ENCODE measurements at regions not wholly inside any gene's neighbourhood (a gene's known extent, or its start where the extent isn't known, plus 50 kb on each side); places are given as distances from the start of the nearest gene placed in this dataset.

DNA sequence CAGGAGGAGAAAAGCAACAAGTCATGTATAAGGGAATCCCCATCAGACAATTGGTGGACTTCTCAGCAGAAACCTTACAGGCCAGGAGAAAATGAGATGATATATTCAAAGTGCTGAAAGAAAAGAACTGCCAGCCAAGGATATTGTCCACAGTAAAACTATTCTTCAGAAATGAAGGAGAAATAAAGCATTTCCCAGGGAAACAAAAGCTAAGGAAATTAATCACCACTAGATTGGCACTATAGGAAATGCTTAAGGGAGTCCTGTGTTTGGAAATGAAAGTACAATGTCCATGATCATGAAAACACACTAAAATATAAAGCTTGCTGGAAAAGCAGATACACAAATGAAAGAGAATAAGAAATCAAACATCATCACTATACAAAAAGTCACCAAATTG, 282.0 kb downstream of the BLID start:
- in situ Hi-C loops (cut with MboI; ENCODE audit: low sequenced_read_pairs) = no loop called here
- H3K27me3 ChIP-seq (ENCODE audit: low read depth) = 0 out of 2 replicates have a peak, but pooled peaks cover 2% of the 10 kb centered on the region
- no peak overlapping the region for H3K4me3 ChIP-seq
- DNase-seq (ENCODE audit: low spot score in 2 of 2) = no peak
- no peaks in the 10 kb centered on the region for H3K36me3 ChIP-seq (replicated peaks)
- H3K4me1 ChIP-seq = no peaks in the 10 kb centered on the region
- no peaks in the 10 kb centered on the region for H3K9me3 ChIP-seq

DNA sequence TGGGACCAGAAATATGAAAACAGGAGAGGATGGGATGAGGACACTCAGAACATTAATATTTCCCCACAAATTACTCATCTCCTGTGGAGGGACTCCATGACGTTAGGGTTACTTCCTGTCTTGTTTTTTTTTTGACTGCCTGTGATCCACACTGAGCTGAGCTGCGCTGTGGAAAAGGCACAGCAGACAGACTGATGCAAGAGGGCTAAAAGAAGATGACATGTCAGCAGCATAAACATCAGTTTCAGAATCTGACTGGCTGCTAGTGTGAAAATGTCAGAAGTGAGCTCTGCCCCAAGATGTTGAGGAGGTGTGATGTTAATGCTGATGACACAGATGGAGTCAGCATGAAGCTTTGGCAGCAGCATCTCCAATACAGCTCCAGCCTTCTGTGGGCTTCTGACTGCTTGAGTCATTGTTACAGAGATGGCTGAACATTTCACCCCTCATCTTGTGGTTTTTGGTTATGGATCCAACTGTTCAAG, 286.8 kb downstream of the BLID start:
- in situ Hi-C loops (cut with MboI; ENCODE audit: low sequenced_read_pairs) = no loop called here
- DNase-seq (ENCODE audit: low spot score in 2 of 2) = no peak
- H3K4me1 ChIP-seq = no peaks in the 10 kb centered on the region

DNA sequence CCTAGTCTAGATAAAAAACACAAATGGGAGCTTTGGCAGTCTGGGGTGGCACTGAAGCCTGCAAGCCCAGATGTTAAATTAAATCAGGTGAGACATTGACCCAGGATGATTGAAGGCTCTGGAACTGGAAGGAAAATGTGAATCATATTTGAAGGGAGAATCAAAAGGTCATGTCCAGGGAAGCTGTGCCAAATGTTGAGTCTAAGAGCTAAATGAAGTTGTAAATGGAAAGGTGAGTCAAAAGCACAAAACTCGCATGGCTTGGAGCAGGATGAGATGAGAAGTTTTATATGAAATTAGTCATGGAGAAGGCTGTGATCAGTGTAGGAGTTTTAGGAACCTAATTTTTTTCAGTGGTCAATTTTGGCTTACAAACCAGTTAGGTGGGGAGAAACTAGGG, 301.1 kb downstream of the BLID start:
- Histone ChIP-seq H3K4me3 (no peak overlapping the region), H3K27me3 (ENCODE audit: low read depth) (no peaks in the 10 kb centered on the region), H3K36me3 (replicated peaks) (no peaks in the 10 kb centered on the region), H3K4me1 (no peaks in the 10 kb centered on the region), H3K9me3 (no peaks in the 10 kb centered on the region)
- DNase-seq (ENCODE audit: low spot score in 2 of 2) = no peak
- in situ Hi-C loops (cut with MboI; ENCODE audit: low sequenced_read_pairs) = no loop called here

More for the DNA sequence above, 286.8 kb downstream of the BLID start:
- Histone ChIP-seq H3K27me3 (ENCODE audit: low read depth) (0 out of 2 replicates have a peak, but pooled peaks cover 2% of the 10 kb centered on the region), H3K4me3 (no peak overlapping the region), H3K9me3 (no peaks in the 10 kb centered on the region), H3K36me3 (replicated peaks) (no peaks in the 10 kb centered on the region)

DNA sequence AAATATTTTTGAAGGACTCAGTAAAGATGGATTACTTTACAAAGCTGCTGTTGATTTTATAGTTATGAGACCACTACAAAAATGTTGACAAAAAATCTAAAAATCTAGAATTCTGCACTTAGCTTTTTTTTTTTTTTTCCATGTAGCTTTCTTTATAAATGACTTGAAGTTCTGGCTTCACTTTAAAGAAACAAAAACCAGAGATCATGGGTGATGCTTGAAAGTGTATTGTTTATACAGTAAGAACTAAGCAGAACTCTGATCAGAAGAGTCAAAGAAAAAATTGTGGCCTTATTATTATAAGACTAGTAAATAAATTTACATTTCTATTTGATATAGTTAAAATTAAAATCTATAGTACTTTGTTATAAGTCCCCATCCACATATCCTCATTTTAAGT, 301.7 kb downstream of the BLID start:
- Histone ChIP-seq H3K36me3 (replicated peaks) (no peaks in the 10 kb centered on the region), H3K9me3 (no peaks in the 10 kb centered on the region), H3K4me1 (no peaks in the 10 kb centered on the region), H3K27me3 (ENCODE audit: low read depth) (no peaks in the 10 kb centered on the region), H3K4me3 (no peak overlapping the region)
- no peak for DNase-seq (ENCODE audit: low spot score in 2 of 2)
- in situ Hi-C loops (cut with MboI; ENCODE audit: low sequenced_read_pairs) = no loop called here

DNA sequence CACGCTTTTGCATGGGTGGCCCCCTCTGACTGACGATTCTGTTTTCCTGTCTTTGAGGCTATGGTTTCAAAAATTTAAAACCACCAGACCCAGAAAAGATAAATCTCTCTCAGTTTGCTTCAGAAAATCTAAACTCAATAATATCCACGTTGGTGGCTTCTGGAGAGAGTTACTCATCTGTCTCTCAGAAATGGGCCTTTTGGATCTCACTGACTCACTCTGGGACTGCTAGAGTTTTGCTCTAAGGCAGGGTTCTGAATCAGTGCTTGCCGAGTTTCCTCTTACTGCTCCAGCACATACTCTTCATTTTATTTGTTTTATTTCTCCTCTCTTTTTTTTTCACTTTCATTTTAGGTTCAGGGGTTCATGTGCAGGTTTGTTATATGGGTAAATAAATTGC, 305.7 kb downstream of the BLID start:
- in situ Hi-C loops (cut with MboI; ENCODE audit: low sequenced_read_pairs) = no loop called here
- DNase-seq (ENCODE audit: low spot score in 2 of 2) = no peak

DNA sequence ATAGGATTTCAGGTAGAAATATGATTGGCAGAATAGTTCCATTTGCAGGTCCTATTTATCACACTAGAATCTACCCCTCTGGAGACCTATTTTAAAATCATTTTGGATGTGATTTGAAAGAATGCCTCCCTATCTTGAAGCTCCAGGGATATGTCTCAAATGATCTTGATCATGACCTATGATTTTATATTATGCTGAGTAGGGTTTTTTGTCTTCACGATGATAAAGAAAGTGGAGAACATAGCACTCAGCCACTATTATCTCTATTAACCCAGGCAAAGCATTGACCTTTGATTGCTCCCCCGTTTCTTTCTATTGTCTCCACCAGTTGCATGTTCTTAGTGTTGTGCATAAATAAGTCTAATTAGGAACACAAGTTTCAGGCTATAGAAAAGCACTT, 307.9 kb downstream of the BLID start:
- Histone ChIP-seq H3K4me1 (no peaks in the 10 kb centered on the region), H3K9me3 (no peaks in the 10 kb centered on the region), H3K27me3 (ENCODE audit: low read depth) (no peaks in the 10 kb centered on the region), H3K36me3 (replicated peaks) (no peaks in the 10 kb centered on the region), H3K4me3 (no peak overlapping the region)
- DNase-seq (ENCODE audit: low spot score in 2 of 2) = no peak
- in situ Hi-C loops (cut with MboI; ENCODE audit: low sequenced_read_pairs) = no loop called here

More for the DNA sequence above, 305.7 kb downstream of the BLID start:
- Histone ChIP-seq H3K9me3 (no peaks in the 10 kb centered on the region), H3K27me3 (ENCODE audit: low read depth) (no peaks in the 10 kb centered on the region), H3K4me3 (no peak overlapping the region), H3K4me1 (no peaks in the 10 kb centered on the region), H3K36me3 (replicated peaks) (no peaks in the 10 kb centered on the region)

DNA sequence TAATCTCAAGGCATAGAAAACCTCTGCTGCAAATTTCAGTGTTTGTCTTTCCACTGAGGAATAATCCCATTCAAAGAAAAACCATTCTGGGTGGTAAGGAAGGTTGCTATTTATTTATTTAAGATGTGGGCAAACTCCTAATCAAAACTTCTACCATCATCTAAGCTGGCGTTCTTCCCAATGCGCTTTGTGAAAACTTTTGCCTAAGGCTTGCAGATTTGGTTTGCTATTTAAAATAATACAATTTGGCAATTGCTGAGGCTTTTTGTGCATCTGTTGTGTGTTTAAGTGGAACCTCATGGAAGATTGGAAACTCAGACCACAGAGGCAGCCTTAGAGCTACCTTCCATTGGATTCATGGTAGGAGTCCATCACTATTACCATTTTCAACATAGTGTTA, 309.0 kb downstream of the BLID start:
- H3K4me3 ChIP-seq = no peak overlapping the region
- no peak for DNase-seq (ENCODE audit: low spot score in 2 of 2)
- in situ Hi-C loops (cut with MboI; ENCODE audit: low sequenced_read_pairs) = no loop called here
- H3K36me3 ChIP-seq (replicated peaks) = no peaks in the 10 kb centered on the region
- no peaks in the 10 kb centered on the region for H3K9me3 ChIP-seq
- H3K4me1 ChIP-seq = peaks cover 3% of the 10 kb centered on the region; the same call in 1 of the 2 replicates
- no peaks in the 10 kb centered on the region for H3K27me3 ChIP-seq (ENCODE audit: low read depth)

DNA sequence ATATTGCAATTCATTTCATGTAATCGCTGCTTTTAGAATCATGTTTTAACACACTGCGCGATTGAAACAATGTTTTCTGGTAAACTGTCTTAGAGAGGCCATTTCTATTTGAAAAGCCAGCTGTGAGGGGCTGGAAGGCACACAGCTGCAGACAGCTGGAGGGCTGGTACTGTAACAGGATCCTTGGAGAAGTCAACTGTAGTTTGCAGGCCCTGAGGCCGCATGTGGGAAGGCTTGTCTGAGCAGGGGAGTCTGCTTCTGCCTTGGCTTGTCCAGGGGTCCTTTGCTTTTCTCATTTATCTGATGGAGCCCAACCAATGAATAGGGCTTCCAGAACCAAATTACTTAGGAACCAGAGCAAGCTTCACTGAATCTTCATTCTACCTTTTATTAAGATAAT, 313.5 kb downstream of the BLID start:
- DNase-seq (ENCODE audit: low spot score in 2 of 2) = no peak
- Histone ChIP-seq H3K27me3 (ENCODE audit: low read depth) (no peaks in the 10 kb centered on the region), H3K9me3 (no peaks in the 10 kb centered on the region), H3K36me3 (replicated peaks) (no peaks in the 10 kb centered on the region), H3K4me1 (peaks cover 6% of the 10 kb centered on the region), H3K4me3 (no peak overlapping the region)
- in situ Hi-C loops (cut with MboI; ENCODE audit: low sequenced_read_pairs) = no loop called here

DNA sequence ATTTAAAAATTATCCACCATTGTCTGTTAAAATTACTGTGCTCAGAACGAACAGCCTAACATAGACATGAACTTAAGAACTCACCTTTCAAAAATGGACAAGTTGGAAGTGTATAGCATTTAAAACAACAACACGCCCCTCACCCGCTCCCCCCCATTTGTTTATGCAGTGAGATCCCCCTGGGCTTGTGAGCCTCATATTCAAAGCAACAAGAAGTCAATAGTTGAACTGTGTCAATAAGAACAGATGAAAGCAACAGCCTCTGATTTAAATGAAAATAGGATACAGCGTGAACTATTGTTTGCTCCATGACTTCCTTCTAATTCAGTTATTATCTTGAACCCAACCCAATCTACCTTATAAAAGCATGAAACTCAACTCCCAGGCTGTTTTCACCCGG, 314.2 kb downstream of the BLID start:
- peak; percentile 10 to 56 for DNase-seq (ENCODE audit: low spot score in 2 of 2)
- Histone ChIP-seq H3K27me3 (ENCODE audit: low read depth) (no peaks in the 10 kb centered on the region), H3K9me3 (no peaks in the 10 kb centered on the region), H3K4me1 (peaks cover 6% of the 10 kb centered on the region), H3K36me3 (replicated peaks) (no peaks in the 10 kb centered on the region), H3K4me3 (no peak overlapping the region)
- in situ Hi-C loops (cut with MboI; ENCODE audit: low sequenced_read_pairs) = no loop called here

DNA sequence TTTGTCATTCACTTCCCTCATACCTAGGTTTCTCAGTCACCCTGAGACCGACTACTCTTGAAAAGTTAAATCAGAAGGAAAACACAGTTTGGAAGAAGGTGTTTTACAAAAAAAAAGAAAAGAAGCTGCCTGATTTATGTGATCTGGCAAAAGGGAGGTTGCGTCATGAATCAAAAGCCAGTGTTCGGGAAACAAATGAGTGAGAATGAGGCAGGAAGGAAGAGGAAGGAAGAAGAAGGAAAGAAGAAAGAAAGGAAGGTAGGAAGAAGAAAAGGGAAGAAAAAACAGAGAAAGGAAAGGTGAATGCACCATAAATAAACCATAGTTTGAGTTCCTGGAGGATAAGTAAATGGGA, 314.6 kb downstream of the BLID start:
- in situ Hi-C loops (cut with MboI; ENCODE audit: low sequenced_read_pairs) = no loop called here
- H3K4me1 ChIP-seq = peaks cover 6% of the 10 kb centered on the region
- DNase-seq (ENCODE audit: low spot score in 2 of 2) = no peak
- H3K27me3 ChIP-seq (ENCODE audit: low read depth) = no peaks in the 10 kb centered on the region
- no peaks in the 10 kb centered on the region for H3K36me3 ChIP-seq (replicated peaks)
- H3K9me3 ChIP-seq = no peaks in the 10 kb centered on the region
- H3K4me3 ChIP-seq = no peak overlapping the region

DNA sequence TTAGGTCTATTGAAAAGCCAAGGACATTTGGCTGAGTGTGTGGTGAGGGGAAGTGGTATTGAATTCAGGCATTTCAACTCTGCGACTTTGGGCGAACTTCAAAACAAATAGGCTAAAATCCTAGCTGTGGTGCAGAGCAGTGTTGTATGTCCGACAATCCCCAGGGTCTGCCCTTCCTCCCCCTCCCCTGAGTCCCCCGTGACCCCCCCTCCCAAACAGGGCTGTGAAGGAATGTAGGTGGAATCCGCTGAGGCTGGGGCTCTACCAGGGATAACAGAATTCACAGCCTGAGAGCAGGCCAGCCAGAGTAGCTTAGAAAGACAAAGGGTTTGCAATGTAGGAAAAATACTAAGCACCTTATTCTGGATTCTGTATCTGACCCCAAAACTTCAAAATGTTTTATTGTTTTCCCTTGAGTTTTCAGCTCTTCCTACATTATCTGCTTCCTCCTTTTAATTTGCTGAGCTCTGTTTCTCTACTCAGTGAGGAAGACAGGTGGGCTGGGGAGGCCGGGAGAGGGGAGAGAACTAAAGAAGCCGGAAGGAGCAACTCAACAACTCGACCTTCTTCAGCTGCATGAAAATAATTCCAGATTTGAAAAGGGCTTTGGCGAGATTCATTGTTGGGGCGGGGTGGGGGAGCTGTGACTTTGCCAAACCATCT, 315.2 kb downstream of the BLID start:
- Histone ChIP-seq H3K4me3 (no peak overlapping the region), H3K36me3 (replicated peaks) (no peaks in the 10 kb centered on the region), H3K9me3 (no peaks in the 10 kb centered on the region), H3K27me3 (ENCODE audit: low read depth) (no peaks in the 10 kb centered on the region), H3K4me1 (peaks cover 6% of the 10 kb centered on the region)
- DNase-seq (ENCODE audit: low spot score in 2 of 2) = no peak
- in situ Hi-C loops (cut with MboI; ENCODE audit: low sequenced_read_pairs) = no loop called here

DNA sequence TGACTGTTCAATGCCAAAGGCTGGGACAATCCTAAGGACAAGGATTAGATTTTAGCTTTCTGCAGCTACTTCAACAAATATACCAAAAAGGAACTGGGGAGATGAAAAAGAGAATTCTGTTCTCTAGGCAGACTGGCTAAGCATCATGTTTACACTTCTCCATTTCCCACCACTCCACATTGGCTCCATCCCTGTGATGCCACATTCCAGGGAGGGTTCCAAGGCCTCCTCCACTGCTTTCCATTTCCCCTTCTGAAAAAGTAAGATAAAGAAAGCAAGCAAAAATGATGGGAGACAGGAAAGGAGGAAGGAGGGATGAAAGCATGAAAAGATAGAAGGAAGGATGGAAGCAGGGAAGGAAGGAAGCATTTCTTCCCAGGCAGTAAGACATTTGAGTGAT, 315.8 kb downstream of the BLID start:
- Histone ChIP-seq H3K27me3 (ENCODE audit: low read depth) (no peaks in the 10 kb centered on the region), H3K4me1 (peaks cover 6% of the 10 kb centered on the region), H3K36me3 (replicated peaks) (no peaks in the 10 kb centered on the region), H3K9me3 (no peaks in the 10 kb centered on the region), H3K4me3 (no peak overlapping the region)
- in situ Hi-C loops (cut with MboI; ENCODE audit: low sequenced_read_pairs) = no loop called here
- no peak for DNase-seq (ENCODE audit: low spot score in 2 of 2)

DNA sequence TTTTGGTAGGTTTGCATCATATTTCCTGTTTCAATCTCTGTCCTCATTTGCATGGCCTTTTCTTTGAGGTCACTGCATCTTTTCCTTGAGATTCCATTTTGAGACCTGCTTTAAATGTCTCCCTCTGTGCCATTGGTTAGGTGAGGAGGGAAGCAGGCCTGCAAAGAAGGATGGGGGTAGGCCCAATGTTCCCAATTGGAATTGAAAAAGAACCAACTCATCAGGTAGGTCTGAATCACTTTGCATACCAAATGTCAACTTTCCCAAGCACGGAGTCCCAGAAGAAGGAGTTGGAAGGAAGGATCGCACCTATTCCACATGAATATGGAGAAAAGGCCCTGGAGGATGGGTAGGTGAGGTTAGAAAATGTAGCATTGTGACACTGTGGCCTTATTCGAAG, 318.5 kb downstream of the BLID start:
- Histone ChIP-seq H3K4me1 (peaks cover 6% of the 10 kb centered on the region), H3K27me3 (ENCODE audit: low read depth) (no peaks in the 10 kb centered on the region), H3K9me3 (no peaks in the 10 kb centered on the region), H3K4me3 (no peak overlapping the region), H3K36me3 (replicated peaks) (no peaks in the 10 kb centered on the region)
- in situ Hi-C loops (cut with MboI; ENCODE audit: low sequenced_read_pairs) = no loop called here
- DNase-seq (ENCODE audit: low spot score in 2 of 2) = no peak

DNA sequence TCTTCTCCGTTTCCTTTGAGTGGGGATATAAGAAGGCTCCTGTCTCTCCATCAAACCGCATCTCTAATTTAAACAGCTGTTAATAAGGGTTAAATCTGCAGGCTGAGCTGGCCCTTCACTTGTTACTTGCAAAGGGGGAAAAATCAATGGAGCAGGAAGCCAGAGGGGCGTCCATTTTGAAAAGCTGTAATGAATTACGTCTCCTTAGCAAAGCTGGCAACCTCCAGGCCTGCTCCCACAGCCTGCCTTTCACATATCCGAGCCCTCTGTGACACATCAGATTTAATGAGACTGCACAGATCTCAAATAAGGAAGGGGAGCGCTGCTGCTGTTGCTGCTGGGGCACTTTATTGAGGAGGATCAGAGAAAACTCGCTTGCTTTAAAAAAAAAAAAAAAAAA, 320.8 kb downstream of the BLID start:
- H3K27me3 ChIP-seq (ENCODE audit: low read depth) = no peaks in the 10 kb centered on the region
- H3K4me1 ChIP-seq = no peaks in the 10 kb centered on the region
- in situ Hi-C loops (cut with MboI; ENCODE audit: low sequenced_read_pairs) = no loop called here
- no peak overlapping the region for H3K4me3 ChIP-seq
- H3K9me3 ChIP-seq = no peaks in the 10 kb centered on the region
- H3K36me3 ChIP-seq (replicated peaks) = no peaks in the 10 kb centered on the region
- DNase-seq (ENCODE audit: low spot score in 2 of 2) = no peak

DNA sequence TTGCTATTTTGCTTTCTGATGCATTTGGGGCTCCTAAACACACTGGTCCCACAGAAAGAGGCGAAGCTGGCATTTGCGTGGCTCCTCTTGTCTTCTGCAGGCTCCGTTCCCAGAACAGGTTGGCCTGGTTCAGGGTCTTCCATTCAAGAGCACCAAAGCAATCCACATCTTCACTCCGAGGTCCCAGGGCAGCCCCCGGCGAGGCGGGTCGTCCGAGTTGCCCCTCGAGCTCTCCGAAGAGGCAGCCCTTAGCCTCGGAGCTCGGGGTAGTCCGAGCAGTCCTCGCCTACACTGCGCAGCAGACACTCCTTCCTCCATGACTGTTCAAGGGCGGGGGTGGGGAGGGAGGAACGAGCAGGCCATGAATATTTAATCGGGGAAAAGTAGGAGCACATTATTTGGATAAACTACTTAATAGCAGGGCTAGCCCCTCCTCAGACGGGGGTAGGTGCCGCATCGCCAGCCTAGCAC, 321.3 kb downstream of the BLID start:
- H3K27me3 ChIP-seq (ENCODE audit: low read depth) = no peaks in the 10 kb centered on the region
- no peaks in the 10 kb centered on the region for H3K36me3 ChIP-seq (replicated peaks)
- in situ Hi-C loops (cut with MboI; ENCODE audit: low sequenced_read_pairs) = no loop called here
- no peak for DNase-seq (ENCODE audit: low spot score in 2 of 2)
- no peak overlapping the region for H3K4me3 ChIP-seq
- no peaks in the 10 kb centered on the region for H3K9me3 ChIP-seq
- no peaks in the 10 kb centered on the region for H3K4me1 ChIP-seq
